Hematopoietic multipotent progenitor cell (in vitro differentiated cells): ENCODE measurements at regions not wholly inside any gene's neighbourhood (a gene's known extent, or its start where the extent isn't known, plus 50 kb on each side); places are given as distances from the start of the nearest gene placed in this dataset.

Experiments
- DNase-seq, 3 donors: peaks; one replicate each; pipeline ENCODE4 v3.0.0-alpha.2; 2011 to 2015; ENCODE audit warnings: low read depth in 2 of 3, low spot score in 2 of 3

DNA sequence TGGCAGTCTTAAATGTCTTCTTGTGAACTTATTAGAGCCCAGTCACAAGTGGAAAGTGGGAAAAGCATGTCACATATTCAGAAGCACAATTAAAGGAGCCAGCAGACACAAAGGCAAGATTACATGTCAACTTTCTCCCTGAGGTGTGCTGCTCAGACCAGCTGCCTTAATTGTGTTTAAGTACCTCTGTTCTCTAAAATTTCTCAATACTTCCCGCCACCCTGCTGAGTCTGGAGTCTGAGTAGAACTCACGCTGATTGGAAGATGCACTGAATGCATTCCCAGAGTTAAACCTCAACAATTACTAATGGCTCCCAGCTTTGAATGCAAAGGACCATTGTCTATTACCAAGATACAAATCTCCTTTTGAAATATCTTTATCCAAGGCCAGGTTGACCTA, 166.4 kb upstream of the COBL start:
- no peak for DNase-seq

DNA sequence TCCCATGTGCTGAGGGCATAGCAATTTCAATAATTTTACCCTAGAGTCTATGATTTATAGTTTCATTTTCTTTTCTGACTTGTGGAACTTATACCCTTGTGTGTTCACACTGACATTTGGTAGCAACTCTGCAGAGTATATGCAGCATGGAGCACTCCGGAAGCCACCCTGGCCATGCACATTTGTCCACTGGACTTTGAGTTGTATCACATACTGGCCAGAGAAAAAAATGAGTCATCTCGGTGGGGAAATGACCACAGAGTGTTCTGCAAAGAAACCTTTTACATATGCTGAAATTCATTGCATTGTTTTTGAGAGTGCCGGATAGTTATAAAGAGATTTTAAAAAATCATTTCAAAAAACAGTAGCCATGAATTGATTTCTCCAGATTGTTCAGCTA, 164.8 kb upstream of the COBL start:
- no peak for DNase-seq

DNA sequence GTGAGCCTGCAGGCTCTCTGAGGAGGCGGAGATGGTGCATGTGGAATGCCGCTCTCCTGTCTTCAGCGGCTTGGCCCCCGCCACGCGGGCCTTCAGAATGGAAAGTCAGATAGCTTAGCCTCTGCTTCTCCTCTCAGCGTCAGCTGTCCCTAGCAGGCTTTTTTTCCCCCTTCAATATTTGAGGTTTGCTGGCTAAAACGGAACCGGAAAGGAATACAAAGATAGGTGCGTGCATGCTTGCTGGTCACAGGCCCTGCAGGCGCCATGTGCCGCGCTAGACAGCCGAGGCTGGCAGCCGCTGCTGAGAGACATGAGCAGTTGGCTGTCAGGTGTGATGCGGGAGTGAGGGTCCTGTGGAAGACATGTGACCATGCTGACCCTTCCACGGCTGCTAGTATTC, 161.2 kb upstream of the COBL start:
- no peak for DNase-seq

DNA sequence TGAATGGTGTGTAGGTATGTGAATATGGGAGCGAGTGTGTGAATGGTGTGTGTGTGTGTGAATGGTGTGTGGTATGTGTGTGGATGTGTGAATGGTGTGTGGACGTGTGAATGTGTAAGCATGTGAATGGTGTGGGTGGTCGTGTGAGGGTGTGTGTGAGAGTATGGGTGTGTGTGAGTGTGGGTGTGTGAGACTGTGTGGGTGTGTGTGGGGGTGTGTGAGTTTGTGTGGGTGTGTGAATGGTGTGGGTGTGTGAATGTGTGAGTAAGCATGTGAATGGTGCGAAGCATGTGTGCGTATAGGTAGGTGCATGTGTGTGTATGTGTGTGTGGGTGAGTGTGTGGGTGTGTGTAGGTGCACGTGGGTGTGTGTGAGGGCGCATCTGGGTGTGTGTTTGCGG, 160.7 kb upstream of the COBL start:
- DNase-seq: no peak

DNA sequence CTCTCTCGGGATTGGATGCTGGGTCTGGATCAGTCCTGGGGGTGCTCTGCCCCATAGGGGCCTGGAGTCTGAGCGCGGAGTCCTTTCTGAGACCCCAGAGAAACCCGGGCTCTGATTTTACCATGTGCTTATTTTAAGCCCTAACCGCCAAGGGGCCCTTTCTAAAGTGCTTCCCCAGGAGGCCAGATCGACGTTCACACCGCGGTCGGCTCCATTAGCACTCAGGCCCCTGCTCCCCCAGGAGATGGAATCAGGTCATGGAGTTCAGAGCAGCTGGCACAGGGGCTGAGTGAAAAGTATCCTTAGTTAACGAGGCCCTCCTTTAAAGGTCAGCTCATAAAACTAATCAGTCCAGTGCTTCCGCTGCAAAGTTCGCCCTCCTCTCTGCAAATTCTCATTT, 159.4 kb upstream of the COBL start:
- no peak for DNase-seq

- no peak for DNase-seq
Measured at GRCh38 chr7:51472873-51473272, 156.3 kb upstream of the COBL start.

- DNase-seq: no peak
Measured at GRCh38 chr7:51471981-51472296, 155.3 kb upstream of the COBL start.

DNA sequence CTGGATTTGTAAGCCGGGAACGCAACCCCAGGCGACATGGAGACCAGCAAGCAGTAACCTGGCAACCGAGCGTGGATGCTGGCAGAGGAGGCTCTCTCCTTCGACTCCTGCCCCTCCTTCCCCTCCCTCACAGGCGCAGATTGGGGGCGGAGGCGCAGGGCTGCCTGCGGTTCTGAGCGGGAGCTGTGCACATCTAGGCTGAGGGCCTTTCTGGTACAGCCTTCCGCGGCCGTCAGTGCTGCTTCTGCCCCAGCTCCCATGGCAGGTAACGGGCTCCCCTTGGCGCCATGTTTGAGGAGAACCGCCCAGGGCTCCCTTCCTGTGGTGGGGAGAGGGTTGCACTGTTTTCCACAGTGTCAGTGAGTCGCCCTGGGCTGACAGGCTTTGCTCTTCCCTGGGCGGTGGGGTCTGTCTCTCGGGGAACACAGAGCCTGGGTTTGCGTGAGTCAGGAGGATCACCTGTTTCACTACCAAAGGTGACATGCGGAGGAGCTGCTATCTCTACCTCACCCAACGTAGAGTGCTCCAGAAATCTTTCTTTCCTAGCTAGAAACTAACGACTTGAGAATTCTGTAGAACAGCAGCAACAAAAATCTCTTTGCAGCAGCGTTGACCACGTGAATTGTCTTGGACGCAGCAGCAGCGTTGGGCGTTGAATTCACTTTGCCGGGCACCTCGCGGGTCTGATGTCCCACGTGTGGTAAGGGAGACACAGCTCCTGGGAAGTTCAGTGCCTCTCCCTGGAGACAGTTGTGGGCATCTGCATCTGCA, 154.8 kb upstream of the COBL start:
- DNase-seq: no peak

GRCh38 chr7:51467384-51468017, 150.9 kb upstream of the COBL start:
- peak in 1 of 3 donors; percentile 3 for DNase-seq

- DNase-seq: no peak
Measured at GRCh38 chr7:51459809-51460208, 143.2 kb upstream of the COBL start.

DNA sequence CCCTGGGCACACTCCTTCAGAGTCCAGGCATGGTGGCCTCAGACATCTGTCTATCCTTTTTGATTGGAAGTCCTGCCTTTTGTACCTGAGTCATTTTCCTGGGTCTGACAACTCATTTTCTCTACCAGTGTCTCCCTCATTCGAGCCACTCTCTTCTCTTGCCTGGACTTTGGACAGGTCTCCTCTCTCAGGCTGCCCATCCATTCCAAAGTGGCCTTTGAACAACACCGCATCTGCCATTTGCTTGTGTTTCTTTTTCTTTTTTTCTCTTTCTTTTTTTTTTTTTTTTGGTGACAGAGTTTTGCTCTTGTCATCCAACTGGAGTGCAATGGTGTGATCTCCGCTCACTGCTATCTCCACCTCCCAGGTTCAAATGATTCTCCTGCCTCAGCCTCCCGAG, 142.1 kb upstream of the COBL start:
- no peak for DNase-seq

GRCh38 chr7:51457079-51457478, 140.5 kb upstream of the COBL start:
- DNase-seq: no peak

DNA sequence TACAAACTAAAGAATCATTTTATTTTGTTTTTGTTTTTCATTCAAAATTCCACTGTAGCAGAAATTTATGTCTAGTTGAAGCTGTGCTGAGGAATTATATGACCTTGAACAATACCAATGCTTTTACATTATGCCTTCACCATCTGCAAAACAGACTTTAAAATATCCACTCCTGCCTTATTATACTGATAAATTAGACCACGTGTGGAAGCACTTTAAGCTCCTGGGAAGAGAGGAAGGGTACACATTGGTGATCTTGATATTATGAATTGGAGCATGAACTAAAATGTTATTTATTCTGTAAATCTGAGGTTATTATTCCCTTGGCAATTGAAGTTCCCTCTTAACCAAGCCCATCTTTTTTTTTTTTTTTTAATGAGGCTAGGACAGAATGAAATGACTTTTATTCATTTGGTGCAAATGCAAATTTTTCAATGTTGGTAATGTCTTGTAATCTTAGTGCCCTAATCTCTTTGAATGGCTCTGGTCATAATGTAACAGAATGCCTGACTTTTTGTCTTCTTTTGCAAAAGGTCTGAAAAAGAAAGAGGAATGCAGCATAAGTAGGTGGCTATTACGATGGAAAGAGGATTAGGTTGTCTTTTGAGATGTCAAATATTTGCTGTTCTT, 139.9 kb upstream of the COBL start:
- no peak for DNase-seq

DNA sequence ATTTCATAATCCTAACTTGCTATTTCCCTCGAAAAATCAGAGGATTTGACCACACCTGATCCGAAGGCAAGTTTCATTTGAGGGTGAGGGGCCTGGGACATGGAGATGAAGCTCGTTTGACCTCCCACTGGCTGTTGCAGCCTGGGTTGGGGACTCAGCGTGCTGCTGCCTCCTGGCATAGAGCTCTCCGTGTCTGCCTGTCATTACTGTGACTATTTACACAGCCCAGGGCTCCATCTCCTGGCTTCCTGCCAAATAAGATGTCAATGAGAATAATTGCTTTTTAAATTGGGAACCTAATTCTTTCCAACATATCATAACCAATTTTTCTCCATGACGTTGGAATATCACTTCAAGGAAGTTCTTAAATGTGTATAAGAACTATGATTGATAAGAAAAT, 139.3 kb upstream of the COBL start:
- no peak for DNase-seq

DNA sequence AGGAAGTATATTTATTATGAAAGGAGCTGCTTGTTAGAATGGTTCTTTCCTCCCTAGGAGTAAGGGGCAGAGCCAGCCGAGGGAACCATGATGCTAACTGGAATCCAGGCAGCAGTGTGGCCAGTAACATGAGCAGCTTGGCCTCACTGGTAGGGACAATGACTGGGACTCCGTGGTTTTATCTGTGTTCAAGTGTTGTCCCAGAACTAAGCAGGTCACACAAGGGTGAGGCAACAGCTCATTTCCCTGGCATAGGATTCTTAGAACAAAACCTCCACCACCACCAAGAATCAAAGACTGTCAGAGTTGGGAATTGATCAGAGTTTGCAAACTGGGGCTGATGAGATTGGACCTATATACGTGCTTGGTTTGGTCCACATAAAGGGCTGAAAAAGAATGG, 138.9 kb upstream of the COBL start:
- DNase-seq: no peak

GRCh38 chr7:51455086-51455485, 138.5 kb upstream of the COBL start:
- no peak for DNase-seq

GRCh38 chr7:51452694-51453093, 136.1 kb upstream of the COBL start:
- no peak for DNase-seq

DNA sequence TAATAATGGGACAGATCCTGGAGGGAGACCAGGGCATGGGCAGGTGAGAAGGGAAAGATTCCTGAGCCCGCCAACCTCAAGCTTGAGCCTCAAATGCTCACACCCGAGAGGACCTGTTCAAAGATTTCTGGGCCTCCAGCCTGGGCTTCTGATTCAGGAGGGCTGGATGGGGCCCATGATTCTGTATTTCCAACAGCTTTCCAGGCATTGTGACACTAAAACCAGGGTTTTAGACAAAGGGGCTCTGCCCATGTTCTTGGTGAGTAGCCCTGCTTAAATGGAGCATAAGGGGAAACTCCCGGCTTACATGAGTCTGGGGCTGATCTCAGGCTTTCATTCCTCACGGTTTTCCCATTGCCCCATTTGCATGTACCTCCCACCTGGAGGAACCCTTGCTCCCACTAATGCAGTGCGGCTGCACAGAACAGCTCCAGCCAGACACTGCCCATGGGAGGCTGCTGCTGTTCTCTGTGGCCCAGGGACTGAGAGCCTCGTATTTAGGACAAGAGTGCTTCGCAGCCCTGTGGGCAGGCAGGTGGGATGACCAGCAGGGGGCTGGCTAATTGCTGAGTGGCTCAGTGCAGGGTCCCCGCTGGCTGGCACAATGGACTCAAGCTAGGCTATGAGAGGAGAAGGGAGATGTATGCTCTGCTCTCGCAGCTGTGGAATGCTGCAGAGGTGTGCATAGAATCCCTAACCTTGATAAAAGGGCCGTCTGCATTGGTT, 135.3 kb upstream of the COBL start:
- DNase-seq: no peak

DNA sequence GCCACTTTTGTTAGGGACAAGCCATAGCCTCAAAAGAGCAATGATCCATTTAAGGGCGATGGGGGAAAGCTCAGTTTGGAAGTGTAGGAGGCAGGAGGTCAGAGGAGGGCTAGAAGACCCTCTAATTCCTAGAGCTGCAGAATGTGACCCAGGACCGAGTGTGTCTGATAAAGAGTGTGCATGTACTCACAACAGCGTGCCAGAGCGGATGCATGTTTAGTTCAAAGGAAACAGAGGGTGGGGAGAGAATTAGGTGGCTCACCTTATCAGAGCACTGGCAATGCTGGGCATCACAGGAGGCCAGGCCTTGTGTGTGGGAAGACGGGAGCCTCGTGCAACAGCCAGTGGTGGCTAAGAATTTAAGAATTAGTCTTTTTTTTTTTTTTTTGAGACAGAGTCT, 133.9 kb upstream of the COBL start:
- no peak for DNase-seq

GRCh38 chr7:51446785-51447184, 130.2 kb upstream of the COBL start:
- no peak for DNase-seq

- DNase-seq: no peak
Measured at GRCh38 chr7:51446356-51446755, 129.7 kb upstream of the COBL start.

GRCh38 chr7:51444936-51445335, 128.3 kb upstream of the COBL start:
- no peak for DNase-seq
